SK-N-SH treated with all-trans-retinoic acid at 6 μM for 48 hours (cell line): ENCODE measurements at regions not wholly inside any gene's neighbourhood (a gene's known extent, or its start where the extent isn't known, plus 50 kb on each side); places are given as distances from the start of the nearest gene placed in this dataset.

Experiments
- ARNTL ChIP-seq: fragments of 450-650 bp; formaldehyde crosslinking; IDR thresholded peaks from 2 replicates; pipeline ENCODE4 v1.5.0; 2020; ENCODE audit warnings: low read depth, mild to moderate bottlenecking, moderate library complexity, borderline replicate concordance
- ISL1 ChIP-seq: fragments of 250-450 bp; sonication (Bioruptor Pico); IDR thresholded peaks from 2 replicates; pipeline ENCODE4 v2.1.2; 2022; ENCODE audit warnings: mild to moderate bottlenecking, moderate library complexity
- PATZ1 ChIP-seq: fragments of 250-450 bp; sonication (Bioruptor Pico); IDR thresholded peaks from 2 replicates; pipeline ENCODE4 v1.8.0; 2020; ENCODE audit warnings: mild to moderate bottlenecking, moderate library complexity, borderline replicate concordance
- RARB ChIP-seq: fragments of 250-450 bp; sonication (Bioruptor Pico); IDR thresholded peaks from 2 replicates; pipeline ENCODE4 v1.8.0; 2021; ENCODE audit warnings: mild to moderate bottlenecking, moderate library complexity
- TSHZ2 ChIP-seq: fragments of 250-450 bp; sonication (Bioruptor Pico); IDR thresholded peaks from 2 replicates; pipeline ENCODE4 v1.5.0; 2020; ENCODE audit warnings: mild to moderate bottlenecking, moderate library complexity
- ZFP30 ChIP-seq: fragments of 450-650 bp; formaldehyde crosslinking; IDR thresholded peaks from 2 replicates; pipeline ENCODE4 v1.5.0; 2022; ENCODE audit warnings: mild to moderate bottlenecking, moderate library complexity
- ZNF70 ChIP-seq: fragments of 450-650 bp; formaldehyde crosslinking; IDR thresholded peaks from 2 replicates; pipeline ENCODE4 v1.5.0; 2020; ENCODE audit warnings: mild to moderate bottlenecking, moderate library complexity

GRCh38 chr4:178233906-178234305, 791.7 kb upstream of the AGA start:
- no peak for TF ChIP-seq ZFP30 (CRISPR knock-in tag)
- TF ChIP-seq RARB (CRISPR knock-in tag), result no peak
- TF ChIP-seq ZNF70 (CRISPR knock-in tag), result no peak
- TF ChIP-seq TSHZ2, result no peak
- TF ChIP-seq PATZ1 (CRISPR knock-in tag), result no peak
- TF ChIP-seq ARNTL (CRISPR knock-in tag), result no peak
- TF ChIP-seq ISL1 (CRISPR knock-in tag), result no peak
